ACHN (cell line): ENCODE measurements at regions not wholly inside any gene's neighbourhood (a gene's known extent, or its start where the extent isn't known, plus 50 kb on each side); places are given as distances from the start of the nearest gene placed in this dataset.
"Not testable (repeated sequence)": the region's sequence is repeated elsewhere in the genome, so short reads cannot be mapped to it uniquely, and the experiment has no call there.

ENCODE experiments used
- DNase-seq: peaks from one replicate; pipeline ENCODE4 v3.0.0-alpha.2; 2015
- in situ Hi-C: cut with HindIII; loops from 2 replicates; pipeline ENCODE4 v1.10.0; 2017; ENCODE audit warnings: low sequenced_read_pairs, low pct_ligation_motif_present, low pct_unique_long_range_greater_than_20kb

DNA sequence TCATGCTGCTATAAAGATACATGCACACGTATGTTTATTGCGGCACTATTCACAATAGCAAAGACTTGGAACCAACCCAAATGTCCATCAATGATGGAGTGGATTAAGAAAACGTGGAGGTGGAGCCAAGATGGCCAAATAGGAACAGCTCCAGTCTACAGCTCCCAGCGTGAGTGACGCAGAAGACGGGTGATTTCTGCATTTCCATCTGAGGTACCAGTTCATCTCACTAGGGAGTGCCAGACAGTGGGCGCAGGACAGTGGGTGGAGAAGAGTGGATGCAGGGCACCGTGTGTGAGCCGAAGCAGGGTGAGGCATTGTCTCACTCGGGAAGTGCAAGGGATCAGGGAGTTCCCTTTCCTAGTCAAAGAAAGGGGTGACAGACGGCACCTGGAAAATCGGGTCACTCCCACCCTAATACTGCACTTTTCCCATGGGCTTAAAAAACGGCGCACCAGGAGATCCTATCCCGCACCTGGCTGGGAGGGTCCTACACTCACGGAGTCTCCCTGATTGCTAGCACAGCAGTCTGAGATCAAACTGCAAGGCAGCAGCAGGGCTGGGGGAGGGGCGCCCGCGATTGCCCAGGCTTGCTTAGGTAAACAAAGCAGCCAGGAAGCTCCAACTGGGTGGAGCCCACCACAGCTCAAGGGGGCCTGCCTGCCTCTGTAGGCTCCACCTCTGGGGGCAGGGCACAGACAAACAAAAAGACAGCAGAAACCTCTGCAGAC, 435.5 kb upstream of the PIK3R1 start:
- DNase-seq, in situ Hi-C loops: not testable (repeated sequence)

DNA sequence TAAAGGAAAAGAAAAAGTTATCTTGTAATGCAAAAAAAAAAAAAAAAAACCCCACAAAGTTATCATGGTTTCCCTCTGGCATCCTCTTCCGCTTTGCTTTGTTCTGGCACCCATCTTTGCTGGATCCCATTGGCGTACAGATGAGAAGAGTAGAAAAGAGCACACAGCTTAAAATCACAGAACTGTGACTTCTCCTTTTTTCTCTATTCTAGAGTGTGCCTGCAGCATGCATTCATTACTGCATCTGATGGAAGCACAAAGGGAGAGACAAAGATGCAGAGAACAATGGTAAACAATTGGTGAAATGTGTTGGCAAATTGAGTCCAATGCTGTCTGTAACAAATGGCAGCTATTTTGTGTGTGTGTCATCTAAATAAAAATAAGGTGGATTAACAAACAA, 440.8 kb upstream of the PIK3R1 start:
- DNase-seq: no peak
- in situ Hi-C loops: no loop called here

DNA sequence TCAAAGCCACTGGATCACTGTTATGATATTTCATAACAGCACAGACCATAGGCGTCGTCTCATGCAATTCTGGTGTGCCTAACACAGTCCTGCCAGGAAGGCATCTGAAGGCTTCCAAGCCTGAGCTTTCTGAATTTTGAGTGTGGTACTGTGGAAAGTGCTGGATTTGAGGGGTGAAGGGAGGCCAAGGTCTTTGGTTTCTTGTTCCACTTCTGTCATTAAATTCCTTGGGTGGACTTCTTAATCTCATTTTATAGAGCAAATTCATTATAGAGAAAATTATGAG, 441.3 kb upstream of the PIK3R1 start:
- in situ Hi-C loops: no loop called here
- DNase-seq: no peak

DNA sequence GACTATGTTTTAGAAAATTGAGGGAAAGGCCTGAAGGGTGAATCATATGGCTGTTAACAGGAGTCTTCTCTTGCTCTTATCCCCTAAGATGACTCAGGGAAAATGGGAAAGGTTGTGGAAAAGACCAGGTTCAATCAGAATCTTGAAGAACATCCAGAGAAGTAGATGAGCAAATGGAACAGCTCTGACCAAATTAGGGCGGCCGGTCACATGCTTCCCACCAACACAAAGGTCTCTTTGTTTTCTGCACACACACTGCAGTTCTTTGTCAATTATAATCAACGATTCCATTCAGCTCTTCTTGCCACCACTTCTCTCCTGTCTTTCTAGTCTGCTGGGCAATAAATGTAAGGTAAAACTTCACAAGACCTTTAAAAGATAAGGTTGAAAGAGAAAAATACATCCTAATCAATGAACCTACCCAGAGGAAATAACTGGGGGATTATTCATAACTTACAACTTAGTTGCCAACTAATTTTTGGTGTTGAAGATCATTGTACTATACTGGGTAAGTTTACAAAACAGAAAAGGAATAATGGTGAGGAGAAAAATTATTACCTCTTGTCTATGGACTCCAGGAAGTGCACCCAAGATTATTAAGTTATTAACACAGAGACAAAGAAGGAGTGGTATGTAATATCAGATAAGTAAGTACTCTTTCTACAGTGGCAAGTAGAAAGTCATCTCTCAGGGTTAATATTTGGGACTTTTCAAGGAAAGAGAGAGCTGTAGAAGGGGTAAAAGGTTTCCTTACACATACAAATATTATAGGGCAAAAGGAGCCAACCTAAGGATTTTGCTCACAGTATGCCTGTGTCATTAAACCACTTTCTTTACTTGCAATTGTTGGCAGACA, 441.9 kb upstream of the PIK3R1 start:
- in situ Hi-C loops: no loop called here
- DNase-seq: no peak

DNA sequence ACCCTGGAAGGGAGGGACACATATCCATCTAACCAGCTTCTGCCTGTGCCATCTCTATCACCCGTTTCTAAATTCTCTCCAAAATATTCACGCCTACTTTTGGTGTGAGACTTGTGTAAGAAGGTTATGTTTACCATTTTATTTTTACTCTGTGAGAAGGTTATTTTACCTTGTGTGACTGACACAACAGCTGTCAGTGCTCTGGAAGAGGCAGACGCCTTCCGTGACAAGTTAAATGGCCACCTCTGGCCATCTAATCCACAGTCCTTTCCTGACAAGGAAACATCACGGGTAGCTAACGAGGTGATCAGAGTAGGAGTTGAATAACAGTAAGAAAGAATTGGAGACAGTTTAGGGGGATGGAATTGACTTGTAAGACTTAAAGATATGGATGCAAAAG, 443.8 kb upstream of the PIK3R1 start:
- in situ Hi-C loops: no loop called here
- no peak for DNase-seq

DNA sequence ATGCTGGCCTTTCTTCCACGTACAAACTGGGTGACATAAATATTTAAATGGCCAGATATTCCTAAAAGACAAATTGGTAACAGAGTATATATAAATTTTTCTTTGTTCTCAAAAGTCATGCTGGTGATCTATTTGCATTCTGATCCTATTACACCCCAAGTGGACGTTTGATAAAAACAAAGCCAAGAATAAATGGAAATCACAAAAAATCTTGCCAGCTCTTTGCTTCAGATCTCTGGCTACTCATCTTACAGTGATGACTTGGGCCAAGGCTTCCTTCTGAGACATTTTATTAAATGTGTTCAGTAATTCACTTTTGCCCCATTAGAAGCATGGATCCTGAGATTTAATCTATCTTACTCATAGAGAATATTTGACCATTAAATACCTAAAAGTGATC, 444.3 kb upstream of the PIK3R1 start:
- DNase-seq: no peak
- in situ Hi-C loops: no loop called here

DNA sequence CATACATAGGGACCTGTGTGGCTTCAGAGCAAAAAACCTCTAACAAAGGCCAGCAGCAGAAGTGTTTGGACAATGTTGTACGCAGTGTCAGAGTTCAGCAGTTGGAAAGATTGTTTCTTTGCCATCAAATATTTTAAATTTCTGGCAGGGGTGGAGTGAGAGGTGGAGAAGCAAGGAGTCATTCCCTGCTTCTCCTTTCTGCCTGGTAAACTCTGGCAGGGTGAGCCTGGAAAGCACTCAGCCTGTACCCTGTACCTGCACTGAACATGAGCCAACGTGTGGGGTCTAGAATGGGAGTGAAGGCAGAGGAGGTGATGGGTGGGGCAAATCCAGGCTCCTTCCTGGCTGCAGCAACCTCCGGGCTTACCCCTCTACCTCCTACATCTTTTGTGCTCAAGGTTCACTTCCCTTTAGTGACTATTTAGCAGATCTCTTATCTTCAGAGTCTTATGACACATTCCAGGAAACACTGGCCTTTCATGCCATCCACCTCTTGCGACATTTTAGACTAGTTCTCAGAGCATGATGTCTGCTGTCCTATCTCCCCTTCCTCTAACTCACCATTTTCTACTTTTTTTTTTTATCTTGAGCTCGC, 445.0 kb upstream of the PIK3R1 start:
- no peak for DNase-seq
- in situ Hi-C loops: no loop called here

DNA sequence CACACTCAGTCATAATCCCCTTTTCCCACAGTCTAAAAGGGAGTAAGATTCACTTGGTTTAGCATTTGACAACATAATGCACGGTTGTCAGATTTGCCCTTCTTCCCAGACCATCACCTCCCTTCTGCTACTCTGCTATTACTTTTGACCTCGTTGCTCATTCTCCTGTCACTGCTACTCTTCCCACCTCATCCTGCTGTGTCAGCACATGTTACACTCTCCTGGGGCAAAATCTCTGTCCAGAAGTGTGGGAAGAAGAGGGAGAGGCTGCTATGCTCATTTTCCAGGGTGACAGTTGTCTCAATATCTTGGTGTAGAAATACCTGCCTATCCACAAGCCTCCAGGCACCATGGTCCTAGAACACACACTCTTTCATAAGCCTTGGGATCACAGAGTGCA, 449.9 kb upstream of the PIK3R1 start:
- DNase-seq: no peak
- in situ Hi-C loops: no loop called here

DNA sequence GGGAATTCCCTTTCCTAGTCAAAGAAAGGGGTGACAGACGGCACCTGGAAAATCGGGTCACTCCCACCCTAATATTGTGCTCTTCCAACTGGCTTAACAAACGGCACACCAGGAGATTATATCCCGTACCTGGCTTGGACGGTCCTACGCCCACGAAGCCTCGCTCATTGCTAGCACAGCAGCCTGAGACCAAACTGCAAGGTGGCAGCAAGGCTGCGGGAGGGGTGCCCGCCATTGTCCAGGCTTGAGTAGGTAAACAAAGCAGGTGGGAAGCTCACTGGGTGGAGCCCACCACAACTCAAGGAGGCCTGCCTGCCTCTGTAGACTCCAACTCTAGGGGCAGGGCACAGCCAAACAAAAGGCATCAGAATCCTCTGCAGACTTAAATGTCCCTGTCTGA, 457.8 kb upstream of the PIK3R1 start:
- DNase-seq, in situ Hi-C loops: not testable (repeated sequence)

DNA sequence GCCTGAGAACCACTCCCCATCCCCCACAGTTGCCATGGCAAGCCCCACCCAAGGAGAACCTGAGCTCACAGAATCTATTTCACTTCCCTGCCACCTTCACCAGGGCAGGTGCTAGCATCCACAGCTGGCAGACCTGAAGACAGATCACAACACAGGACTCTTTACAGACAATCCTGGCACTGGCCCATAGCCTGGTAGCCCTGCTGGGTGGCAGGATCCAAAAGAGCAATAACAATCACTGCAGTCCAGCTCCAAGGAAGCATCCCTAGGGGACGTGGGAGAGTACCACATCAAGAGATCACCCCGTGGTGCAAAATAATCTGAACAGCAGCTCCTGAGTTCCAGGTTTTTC, 463.2 kb upstream of the PIK3R1 start:
- in situ Hi-C loops: no loop called here
- no peak for DNase-seq

DNA sequence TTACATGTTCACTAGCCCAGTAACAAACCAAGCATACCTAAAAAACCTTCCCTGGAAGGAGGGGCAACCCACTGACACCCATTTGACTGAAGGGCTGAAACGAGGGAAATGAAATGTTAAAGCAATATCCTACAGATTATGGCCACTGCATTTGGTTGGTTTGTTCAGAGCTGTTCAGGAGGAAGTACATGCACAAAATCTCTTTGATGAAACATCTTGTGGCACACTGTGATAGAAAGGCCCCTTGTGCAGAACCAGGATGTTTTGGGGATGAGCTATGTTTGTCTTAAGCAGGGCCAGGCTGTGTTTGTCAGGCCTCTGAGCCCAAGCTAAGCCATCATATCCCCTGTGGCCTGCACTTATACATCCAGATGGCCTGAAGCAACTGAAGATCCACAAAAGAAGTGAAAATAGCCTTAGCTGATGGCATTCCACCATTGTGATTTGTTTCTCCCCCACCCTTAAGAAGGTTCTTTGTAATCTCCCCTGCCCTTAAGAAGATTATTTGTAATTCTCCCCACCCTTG, 467.3 kb upstream of the PIK3R1 start:
- DNase-seq: no peak
- in situ Hi-C loops: no loop called here

DNA sequence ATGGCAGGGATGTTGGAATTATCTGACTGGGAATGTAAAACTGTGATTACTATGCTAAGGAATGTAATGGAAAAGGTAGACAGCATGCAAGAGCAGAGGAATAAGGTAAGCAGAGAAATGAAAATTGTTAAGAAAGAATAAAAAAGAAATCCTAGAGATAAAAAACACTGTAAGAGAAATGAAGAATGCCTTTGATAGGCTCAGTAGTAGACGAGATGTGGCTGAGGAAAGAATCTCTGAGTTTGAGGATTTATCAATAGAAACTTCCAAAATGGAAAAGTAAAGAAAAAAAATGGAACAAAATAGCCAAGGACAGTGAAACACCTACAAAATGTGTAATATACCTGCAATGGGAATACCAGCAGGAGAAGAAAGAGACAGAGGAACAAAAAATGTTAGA, 468.5 kb upstream of the PIK3R1 start:
- no peak for DNase-seq
- in situ Hi-C loops: no loop called here

DNA sequence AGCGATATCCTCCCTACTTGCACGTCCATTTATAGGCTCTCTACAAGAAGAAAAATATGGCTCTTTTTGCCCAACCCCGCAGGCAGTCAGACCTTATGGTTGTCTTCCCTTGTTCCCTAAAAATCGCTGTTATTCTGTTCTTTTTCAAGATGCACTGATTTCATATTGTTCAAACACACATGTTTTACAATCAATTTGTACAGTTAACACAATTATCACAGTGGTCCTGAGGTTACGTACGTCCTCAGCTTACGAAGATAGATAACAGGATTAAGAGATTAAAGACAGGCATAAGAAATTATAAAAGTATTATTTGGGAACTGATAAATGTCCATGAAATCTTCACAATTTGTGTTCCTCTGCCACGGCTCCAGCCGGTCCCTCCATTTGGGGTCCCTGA, 468.9 kb upstream of the PIK3R1 start:
- in situ Hi-C loops, DNase-seq: not testable (repeated sequence)

DNA sequence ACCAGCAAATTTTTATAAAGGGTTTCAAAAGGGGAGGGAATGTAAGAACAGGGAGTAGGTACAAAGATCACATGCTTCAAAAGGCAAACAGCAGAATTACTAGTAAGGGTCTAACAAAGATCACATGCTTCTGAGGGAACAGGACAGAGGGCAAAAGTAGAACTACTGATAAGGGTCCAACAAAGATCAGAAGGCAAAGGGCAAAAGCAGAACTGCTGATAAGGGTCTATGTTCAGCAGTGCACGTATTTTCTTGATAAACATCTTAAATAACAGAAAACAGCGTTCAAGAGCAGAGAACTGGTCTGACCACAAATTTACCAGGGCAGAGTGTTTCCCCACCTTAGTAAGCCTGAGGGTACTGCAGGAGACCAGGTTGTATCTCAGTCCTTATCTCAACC, 469.5 kb upstream of the PIK3R1 start:
- DNase-seq: no peak
- in situ Hi-C loops: no loop called here

DNA sequence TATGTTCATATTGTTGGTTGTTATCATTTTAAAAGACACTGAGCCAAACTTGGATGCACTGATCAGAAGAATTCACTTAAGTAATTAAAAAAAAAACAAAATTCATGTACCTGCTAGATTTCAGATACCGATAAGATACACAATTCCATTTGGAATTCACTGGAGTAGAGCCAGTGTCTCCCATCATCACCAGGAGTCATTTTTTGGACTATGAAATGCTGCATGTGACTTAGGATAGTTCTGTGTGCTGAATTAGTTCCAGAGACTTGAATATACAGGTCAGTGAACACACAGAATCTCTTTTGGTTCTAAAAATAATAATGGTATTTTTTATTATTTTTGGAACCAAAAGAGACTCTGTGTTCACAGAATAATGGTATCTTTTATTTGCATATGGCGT, 482.6 kb upstream of the PIK3R1 start:
- in situ Hi-C loops: no loop called here
- DNase-seq: no peak

DNA sequence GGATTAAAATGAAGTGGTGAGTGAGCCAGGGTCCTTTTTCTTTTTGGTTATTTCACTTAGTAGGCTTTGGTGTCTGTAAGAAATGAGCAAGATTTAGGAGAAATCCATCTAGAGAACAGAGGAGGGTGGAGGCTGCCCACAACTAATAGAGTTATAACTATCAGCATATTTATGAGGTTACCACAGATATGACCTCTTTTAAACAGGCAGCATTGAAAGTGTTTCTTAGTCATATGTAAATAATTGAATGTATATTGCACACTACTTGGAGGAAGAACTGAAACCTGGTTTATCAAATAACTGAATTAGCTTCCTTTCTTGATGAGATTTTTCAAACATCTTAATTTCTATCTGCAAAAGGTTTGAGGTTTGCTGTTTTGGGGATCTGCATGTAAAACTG, 483.1 kb upstream of the PIK3R1 start:
- in situ Hi-C loops: no loop called here
- no peak for DNase-seq

DNA sequence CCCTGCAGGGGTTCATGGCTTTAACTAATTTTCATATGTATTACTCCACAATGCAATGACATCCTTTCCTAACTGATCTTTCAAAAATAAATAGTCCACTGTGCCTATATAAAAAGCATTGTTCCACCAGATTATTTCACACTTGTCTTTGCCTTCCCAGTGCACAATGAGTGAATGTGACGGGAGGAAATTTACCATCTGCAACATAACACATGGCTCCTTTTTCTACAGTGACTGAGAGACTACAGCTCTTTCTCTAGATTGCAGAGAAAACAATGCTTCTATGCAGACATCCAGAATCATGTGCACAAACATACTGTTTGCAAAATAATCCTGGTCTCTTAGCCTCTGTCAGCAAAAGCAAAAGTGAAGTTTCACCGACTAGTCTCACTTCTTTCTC, 483.7 kb upstream of the PIK3R1 start:
- in situ Hi-C loops: no loop called here
- DNase-seq: no peak

DNA sequence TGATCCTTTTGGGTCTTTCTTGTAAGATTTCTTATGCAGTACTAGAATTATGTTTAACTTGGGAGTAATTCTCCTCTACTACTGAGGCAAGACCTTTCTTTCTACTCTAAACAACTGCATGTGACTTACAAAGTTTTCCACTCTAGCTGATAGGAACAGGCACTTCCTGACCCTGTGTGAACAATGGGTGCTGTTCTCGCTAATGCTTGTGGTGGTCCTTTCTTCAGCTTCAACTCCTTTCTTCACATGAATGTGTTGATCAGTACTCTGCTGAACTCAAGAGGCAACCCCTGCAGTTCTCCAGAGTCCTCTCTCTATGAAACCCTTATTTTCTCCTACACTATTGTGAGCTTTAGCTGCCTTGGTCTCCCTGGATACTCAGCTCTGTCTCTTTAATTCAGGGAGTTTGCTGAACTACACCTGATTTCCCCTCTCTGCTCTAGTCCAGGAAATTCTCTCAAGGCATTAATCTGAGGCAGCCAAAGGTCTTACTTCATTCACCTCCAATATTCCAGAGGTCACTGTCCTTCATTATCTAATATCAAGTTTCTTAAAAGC, 484.6 kb upstream of the PIK3R1 start:
- in situ Hi-C loops: no loop called here
- no peak for DNase-seq

DNA sequence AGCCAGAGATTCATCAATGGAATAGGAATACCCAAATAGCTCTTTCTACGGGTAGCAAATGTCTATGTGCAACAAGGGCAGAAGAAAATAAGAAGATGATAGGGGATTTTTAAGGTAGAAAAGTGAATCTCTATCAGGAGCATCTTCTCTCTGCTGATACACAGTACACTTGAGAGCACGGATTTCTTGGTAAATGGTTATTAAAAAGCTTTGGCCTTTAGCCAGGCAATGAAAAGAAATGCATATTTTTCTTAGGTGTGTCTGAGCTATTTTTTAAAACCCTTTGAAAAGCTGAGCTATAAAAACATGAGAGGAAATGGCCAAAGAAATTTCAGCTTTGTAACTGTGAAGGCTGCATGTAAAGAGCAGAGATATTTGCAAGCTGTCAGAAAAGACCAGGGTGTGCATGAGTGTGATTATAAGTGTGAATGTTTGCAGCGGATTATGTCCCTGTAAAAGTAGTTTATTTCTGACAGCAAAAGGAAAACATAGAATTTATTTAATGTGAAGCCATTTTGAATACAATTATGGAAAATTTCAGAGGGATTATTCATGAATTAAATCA, 487.1 kb upstream of the PIK3R1 start:
- no peak for DNase-seq
- in situ Hi-C loops: no loop called here
